ENCODE measurements at regions not wholly inside any gene's neighbourhood (a gene's known extent, or its start where the extent isn't known, plus 50 kb on each side); places are given as distances from the start of the nearest gene placed in this dataset.

GRCh38 chr1:99577313-99577712 lies 68.6 kb upstream of the PALMD start:
- Histone ChIP-seq H3K27me3 (replicated peaks; ENCODE audit: insufficient read depth, low read depth, low read length, poor library complexity) (peaks cover 16% of the 10 kb centered on the region), H3K4me3 (ENCODE audit: low read depth, low read length, poor library complexity, severe bottlenecking) (no peak overlapping the region), H3K36me3 (ENCODE audit: insufficient read depth, low read length, poor library complexity, severe bottlenecking) (no peaks in the 10 kb centered on the region), H3K9me3 (ENCODE audit: low read depth, low read length, poor library complexity, severe bottlenecking) (no peaks in the 10 kb centered on the region), H3K27ac (ENCODE audit: low read depth, low read length, poor library complexity, severe bottlenecking) (no peak overlapping the region), H3K4me1 (ENCODE audit: insufficient read depth, low read length, poor library complexity, severe bottlenecking) (no peaks in the 10 kb centered on the region)
- DNase-seq (ENCODE audit: low spot score) = no peak
- intact Hi-C loops (cut with micrococcal nuclease; ENCODE audit: unreplicated experiment) = no loop called here
- ChIA-PET POLR2A (ENCODE audit: low non-redundant PET) (no interaction called here), CTCF (no interaction called here)
- BruUV-seq (replicated peaks) = no TSS peak
- TF ChIP-seq CTCF (conservative IDR thresholded peaks at IDR 0.05; ENCODE audit: low read depth, low read length) = no peak
- TF ChIP-seq EZH2 (IDR thresholded peaks at IDR 0.05; ENCODE audit: borderline replicate concordance, low read depth, low read length, poor library complexity, severe bottlenecking) = no peak

GRCh38 chr1:99579691-99580172 lies 66.2 kb upstream of the PALMD start:
- H3K9me3 ChIP-seq (ENCODE audit: low read depth, low read length, poor library complexity, severe bottlenecking) = no peaks in the 10 kb centered on the region
- peaks cover 6% of the 10 kb centered on the region for H3K27me3 ChIP-seq (replicated peaks; ENCODE audit: insufficient read depth, low read depth, low read length, poor library complexity)
- no peak overlapping the region for H3K27ac ChIP-seq (ENCODE audit: low read depth, low read length, poor library complexity, severe bottlenecking)
- ChIA-PET POLR2A (ENCODE audit: low non-redundant PET) (no interaction called here), CTCF (no interaction called here)
- H3K4me3 ChIP-seq (ENCODE audit: low read depth, low read length, poor library complexity, severe bottlenecking) = no peak overlapping the region
- BruUV-seq (replicated peaks) = no TSS peak
- TF ChIP-seq CTCF (conservative IDR thresholded peaks at IDR 0.05; ENCODE audit: low read depth, low read length) (no peak), EZH2 (IDR thresholded peaks at IDR 0.05; ENCODE audit: borderline replicate concordance, low read depth, low read length, poor library complexity, severe bottlenecking) (no peak)
- no peak for DNase-seq (ENCODE audit: low spot score)
- intact Hi-C loops (cut with micrococcal nuclease; ENCODE audit: unreplicated experiment) = no loop called here
- no peaks in the 10 kb centered on the region for H3K4me1 ChIP-seq (ENCODE audit: insufficient read depth, low read length, poor library complexity, severe bottlenecking)
- no peaks in the 10 kb centered on the region for H3K36me3 ChIP-seq (ENCODE audit: insufficient read depth, low read length, poor library complexity, severe bottlenecking)

- TF ChIP-seq EZH2 (IDR thresholded peaks at IDR 0.05; ENCODE audit: borderline replicate concordance, low read depth, low read length, poor library complexity, severe bottlenecking) (no peak), CTCF (conservative IDR thresholded peaks at IDR 0.05; ENCODE audit: low read depth, low read length) (no peak)
- POLR2A ChIA-PET (ENCODE audit: low non-redundant PET) = no interaction called here
- Histone ChIP-seq H3K27ac (ENCODE audit: low read depth, low read length, poor library complexity, severe bottlenecking) (no peak overlapping the region), H3K27me3 (replicated peaks; ENCODE audit: insufficient read depth, low read depth, low read length, poor library complexity) (peaks cover 4% of the 10 kb centered on the region), H3K9me3 (ENCODE audit: low read depth, low read length, poor library complexity, severe bottlenecking) (no peaks in the 10 kb centered on the region), H3K4me1 (ENCODE audit: insufficient read depth, low read length, poor library complexity, severe bottlenecking) (no peaks in the 10 kb centered on the region), H3K4me3 (ENCODE audit: low read depth, low read length, poor library complexity, severe bottlenecking) (no peak overlapping the region), H3K36me3 (ENCODE audit: insufficient read depth, low read length, poor library complexity, severe bottlenecking) (no peaks in the 10 kb centered on the region)
- BruUV-seq (replicated peaks) = no TSS peak
- CTCF ChIA-PET = no interaction called here
- DNase-seq (ENCODE audit: low spot score) = no peak
- intact Hi-C loops (cut with micrococcal nuclease; ENCODE audit: unreplicated experiment) = no loop called here
Measured at GRCh38 chr1:99580451-99580850, 65.5 kb upstream of the PALMD start.

Data from A673 (cell line).